HCT116 (cell line): ENCODE measurements at regions not wholly inside any gene's neighbourhood (a gene's known extent, or its start where the extent isn't known, plus 50 kb on each side); places are given as distances from the start of the nearest gene placed in this dataset.

Source experiments
- ATAC-seq: fragments of 200-7000 bp; cut with Tn5 transposase; 2 replicates; pipeline ENCODE4 v1.9.1; 2020; ENCODE audit warnings: mild to moderate bottlenecking, moderate library complexity
- BruUV-seq: library from RNA; stranded (reverse); fragments of 400-500 nt; replicated peaks from 2 replicates; lab custom pipeline; 2021; lab: Mats Ljungman, UMichigan
- CTCF ChIA-PET: fragments of 300-600 bp; sonication (Branson Sonifier 250); formaldehyde crosslinking; loops from one replicate; lab custom pipeline; 2021; ENCODE audit warnings: antibody characterized with exemption; lab: Charles Lee
- POLR2A ChIA-PET: fragments of 300-600, 350-600 bp; sonication (Branson Sonifier 250); formaldehyde crosslinking; loops from one replicate; lab custom pipeline; 2021; ENCODE audit warnings: antibody characterized with exemption; lab: Charles Lee
- RAD21 ChIA-PET, 2 experiments: fragments of 300-600 bp; sonication (Branson Sonifier 250); formaldehyde crosslinking; loops; one replicate each; lab custom pipeline; 2023; ENCODE audit warnings: low total read pairs in 2 of 2; ENCODE audit not compliant: uncharacterized antibody in 2 of 2, unreplicated experiment in 2 of 2, low non-redundant PET in 1 of 2; lab: Charles Lee
- DNase-seq: peaks from one replicate; pipeline ENCODE4 v3.0.0-alpha.2; 2010; ENCODE audit warnings: low read depth, low spot score
- H2AFZ ChIP-seq: fragments of 200-600 bp; shearing (Covaris generic), sonication (generic); 2 replicates; pipeline ENCODE4 v1.6.1; 2017; ENCODE audit warnings: low read depth, mixed run types, mixed read lengths, antibody characterized with exemption, low read length; ENCODE audit not compliant: poor library complexity, severe bottlenecking
- H3K27ac ChIP-seq: 2 replicates; pipeline ENCODE4 v1.5.1; 2012; ENCODE audit warnings: low read depth, low read length
- H3K27me3 ChIP-seq: fragments of 200-600 bp; sonication (generic); 2 replicates; pipeline ENCODE4 v1.6.1; 2016; ENCODE audit warnings: mixed run types, low read length, mixed read lengths; ENCODE audit not compliant: insufficient read depth
- H3K36me3 ChIP-seq, 2 experiments: fragments of 200-500 bp in 1 of 2; fragments of 200-600 bp in 1 of 2; sonication (Bioruptor generic) in 1 of 2; sonication (generic) in 1 of 2; 2 replicates each; pipeline versions ENCODE4 v1.5.1 to v1.6.1; 2014 to 2016; ENCODE audit warnings: low read length in 2 of 2, inconsistent platforms in 1 of 2, mixed read lengths in 1 of 2, mixed run types in 1 of 2; ENCODE audit not compliant: insufficient read depth in 2 of 2, control insufficient read depth in 1 of 2
- H3K4me1 ChIP-seq, 2 experiments: fragments of 200-600 bp in 1 of 2; sonication (generic) in 1 of 2; 2 replicates each; pipeline versions ENCODE4 v1.5.1 to v1.6.1; 2012 to 2017; ENCODE audit warnings: low read length in 2 of 2, inconsistent platforms in 1 of 2, mild to moderate bottlenecking in 1 of 2, mixed read lengths in 1 of 2, mixed run types in 1 of 2, moderate library complexity in 1 of 2; ENCODE audit not compliant: insufficient read depth in 2 of 2, control insufficient read depth in 1 of 2
- H3K4me2 ChIP-seq: fragments of 200-600 bp; sonication (generic); 2 replicates; pipeline ENCODE4 v1.6.1; 2017; ENCODE audit warnings: mixed run types, low read length, mixed read lengths
- H3K4me3 ChIP-seq, 2 experiments: fragments of 200-600 bp in 1 of 2; sonication (generic) in 1 of 2; replicated peaks in 1 of 2; 2 replicates each; pipeline ENCODE4 v1.5.1; 2011 to 2016; ENCODE audit warnings: low read length in 2 of 2, control low read depth in 1 of 2, low read depth in 1 of 2, mild to moderate bottlenecking in 1 of 2, mixed read lengths in 1 of 2, mixed run types in 1 of 2
- H3K79me2 ChIP-seq: fragments of 200-600 bp; sonication (generic); 2 replicates; pipeline ENCODE4 v1.6.1; 2017; ENCODE audit warnings: mild to moderate bottlenecking, mixed run types, low read length, moderate library complexity, mixed read lengths; ENCODE audit not compliant: insufficient read depth
- H3K9ac ChIP-seq: fragments of 200-600 bp; sonication (generic); 2 replicates; pipeline ENCODE4 v1.6.1; 2016; ENCODE audit warnings: low read length, mixed read lengths
- H3K9me2 ChIP-seq: fragments of 200-600 bp; sonication (generic), shearing (Covaris generic); 2 replicates; pipeline ENCODE4 v1.6.1; 2017; ENCODE audit warnings: mixed run types, mild to moderate bottlenecking, moderate library complexity; ENCODE audit not compliant: insufficient read depth
- H3K9me3 ChIP-seq, 2 experiments: fragments of 200-500 bp in 1 of 2; fragments of 200-600 bp in 1 of 2; sonication (Bioruptor generic) in 1 of 2; sonication (generic) in 1 of 2; 2 replicates each; pipeline ENCODE4 v1.6.1; 2014 to 2017; ENCODE audit warnings: low read length in 2 of 2, mixed read lengths in 2 of 2, inconsistent platforms in 1 of 2, low read depth in 1 of 2, mild to moderate bottlenecking in 1 of 2, mixed run types in 1 of 2, moderate library complexity in 1 of 2; ENCODE audit not compliant: control insufficient read depth in 1 of 2, insufficient read depth in 1 of 2
- H4K20me1 ChIP-seq: fragments of 200-600 bp; sonication (generic), shearing (Covaris generic); 2 replicates; pipeline ENCODE4 v1.6.1; 2017; ENCODE audit warnings: mixed run types, mild to moderate bottlenecking, moderate library complexity; ENCODE audit not compliant: insufficient read depth
- CEBPB ChIP-seq: IDR thresholded peaks from 2 replicates; pipeline ENCODE4 v1.6.1; 2012; ENCODE audit warnings: low read depth
- EGR1 ChIP-seq: IDR thresholded peaks from 2 replicates; pipeline ENCODE4 v1.6.1; 2012; ENCODE audit warnings: low read depth
- EZH2phosphoT487 ChIP-seq: fragments of 200-600 bp; IDR thresholded peaks from 2 replicates; pipeline ENCODE4 v1.6.1; 2018; ENCODE audit warnings: antibody characterized with exemption, borderline replicate concordance
- ZFX ChIP-seq: fragments of 450-650 bp; IDR thresholded peaks from 2 replicates; pipeline ENCODE4 v1.6.1; 2017
- intact Hi-C: fragments of 100-400 bp; cut with micrococcal nuclease; formaldehyde crosslinking; loops from 2 replicates; pipeline ENCODE4 v1.10.0; 2022

DNA sequence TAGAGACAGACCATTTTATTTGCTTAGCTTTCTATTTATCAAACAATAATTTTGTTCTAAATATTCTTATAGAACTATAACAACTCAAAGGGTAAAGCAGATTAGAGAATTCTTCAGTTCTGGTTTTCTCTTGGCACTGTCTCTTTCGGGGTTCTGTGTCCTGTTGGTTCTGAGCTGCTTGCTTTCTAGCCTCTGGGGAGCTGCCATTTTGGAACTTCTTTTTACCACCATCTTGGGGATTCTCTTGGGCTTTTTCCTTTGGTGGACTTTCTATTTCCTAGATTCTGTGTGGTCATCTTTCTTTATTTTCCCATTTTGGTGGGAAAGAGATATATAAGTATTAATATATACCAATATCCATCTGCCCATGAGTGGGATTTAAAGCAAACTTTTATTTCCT lies 467.7 kb downstream of the PCNX1 start:
- Histone ChIP-seq H3K9ac (no peak overlapping the region), H4K20me1 (0 out of 2 replicates have a peak, but pooled peaks cover under 1% of the 10 kb centered on the region), H3K36me3 (no peaks in the 10 kb centered on the region), H3K4me1 (peaks cover 0 to 13% of the 10 kb centered on the region in 2 experiments; a peak in 2 of 4 replicates), H3K27me3 (no peaks in the 10 kb centered on the region), H3K9me3 (no peaks in the 10 kb centered on the region), H3K27ac (no peak overlapping the region), H3K4me2 (no peak overlapping the region), H3K4me3 (no peak overlapping the region), H3K79me2 (peaks cover 42% of the 10 kb centered on the region), H3K9me2 (no peaks in the 10 kb centered on the region), H2AFZ (no peak overlapping the region)
- no peak for TF ChIP-seq EGR1
- ChIA-PET CTCF (interaction anchor here (0.5 kb wide), 1 partner anchor 9 kb away, joined by 3 read pairs; no protein-coding TSS in a partner anchor), RAD21 (no interaction called here), POLR2A (no interaction called here)
- BruUV-seq: no TSS peak
- no peak for DNase-seq
- intact Hi-C loops: no loop called here
- no peak for ATAC-seq

DNA sequence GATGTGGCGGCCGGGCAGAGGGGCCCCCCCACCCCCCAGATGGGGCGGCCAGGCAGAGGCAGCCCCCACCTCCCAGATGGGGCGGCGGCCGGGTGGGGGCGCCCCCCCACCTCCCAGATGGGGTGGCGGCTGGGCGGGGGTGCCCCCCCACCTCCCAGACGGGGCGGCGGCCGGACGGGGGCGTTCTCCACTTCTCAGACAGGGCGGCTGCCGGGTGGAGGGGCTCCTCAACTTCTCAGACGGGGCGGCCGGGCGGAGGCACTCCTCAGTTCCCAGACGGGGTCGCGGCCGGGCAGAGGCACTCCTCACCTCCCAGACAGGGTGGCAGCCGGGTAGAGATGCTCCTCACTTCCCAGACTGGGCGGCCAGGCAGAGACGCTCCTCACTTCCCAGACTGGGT lies 469.8 kb downstream of the PCNX1 start:
- ChIA-PET RAD21 (no interaction called here), POLR2A (no interaction called here), CTCF (no interaction called here)
- no peak overlapping the region for H3K4me2 ChIP-seq
- H3K79me2 ChIP-seq: peaks cover 55% of the 10 kb centered on the region
- H3K9me3 ChIP-seq: no peaks in the 10 kb centered on the region
- H3K9me2 ChIP-seq: no peaks in the 10 kb centered on the region
- TF ChIP-seq EZH2phosphoT487 (no peak), ZFX (no peak), CEBPB (no peak)
- no TSS peak for BruUV-seq
- ATAC-seq: no peak
- H3K27me3 ChIP-seq: no peaks in the 10 kb centered on the region
- H4K20me1 ChIP-seq: 0 out of 2 replicates have a peak, but pooled peaks cover 3% of the 10 kb centered on the region
- no peaks in the 10 kb centered on the region for H3K36me3 ChIP-seq
- no peak overlapping the region for H2AFZ ChIP-seq
- no peak overlapping the region for H3K27ac ChIP-seq
- no peak for DNase-seq
- intact Hi-C loops: no loop called here
- peaks cover 0 to 11% of the 10 kb centered on the region in 2 experiments; a peak in 2 of 4 replicates for H3K4me1 ChIP-seq
- no peak overlapping the region for H3K4me3 ChIP-seq
- H3K9ac ChIP-seq: no peak overlapping the region
